ENCODE measurements at regions not wholly inside any gene's neighbourhood (a gene's known extent, or its start where the extent isn't known, plus 50 kb on each side); places are given as distances from the start of the nearest gene placed in this dataset.
A peak's percentile ranks its signal among the peaks of the same experiment; 100 is the strongest.

DNA sequence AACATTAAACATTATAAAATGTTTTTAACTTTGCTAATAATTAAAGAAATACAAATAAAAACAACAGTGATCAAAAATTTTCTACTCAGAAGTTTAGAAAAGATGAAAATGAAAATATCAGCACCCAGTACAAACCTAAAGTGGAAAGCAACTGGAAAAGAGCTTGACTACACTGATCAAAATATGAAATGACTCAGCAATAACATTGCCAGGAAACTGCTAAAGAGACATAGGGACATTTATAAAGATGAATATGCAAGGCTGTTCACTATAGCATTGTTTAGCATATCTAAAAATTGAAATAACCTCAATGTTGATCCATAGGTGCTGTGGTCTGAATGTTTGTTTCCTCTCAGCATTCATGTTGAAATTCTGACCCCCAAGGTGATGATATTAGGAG is 88.5 kb upstream of the NOCT start:
- no peak for DNase-seq (ENCODE audit: low read depth in 4 of 4, low spot score in 3 of 4)

DNA sequence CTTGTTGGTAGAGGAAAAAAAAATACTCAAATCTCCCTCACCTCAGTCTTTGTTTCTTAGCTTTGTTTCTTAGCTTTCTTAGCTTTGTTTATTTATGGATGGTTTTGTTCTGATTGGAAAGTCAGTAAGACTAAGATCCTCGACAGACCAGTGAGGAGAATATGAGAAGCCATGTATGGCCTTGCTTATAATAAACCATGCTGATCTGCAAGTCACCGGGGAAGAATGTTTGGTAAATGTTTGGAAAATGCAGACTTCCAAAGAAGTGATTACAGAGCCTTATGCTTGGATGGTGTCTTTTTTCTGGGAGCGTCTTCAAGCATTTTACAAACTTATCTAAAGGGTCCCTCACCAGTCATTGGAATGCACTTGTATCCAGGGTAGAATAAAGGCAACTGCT is 90.1 kb upstream of the NOCT start:
- no peak for DNase-seq (ENCODE audit: low read depth in 4 of 4, low spot score in 3 of 4)

DNA sequence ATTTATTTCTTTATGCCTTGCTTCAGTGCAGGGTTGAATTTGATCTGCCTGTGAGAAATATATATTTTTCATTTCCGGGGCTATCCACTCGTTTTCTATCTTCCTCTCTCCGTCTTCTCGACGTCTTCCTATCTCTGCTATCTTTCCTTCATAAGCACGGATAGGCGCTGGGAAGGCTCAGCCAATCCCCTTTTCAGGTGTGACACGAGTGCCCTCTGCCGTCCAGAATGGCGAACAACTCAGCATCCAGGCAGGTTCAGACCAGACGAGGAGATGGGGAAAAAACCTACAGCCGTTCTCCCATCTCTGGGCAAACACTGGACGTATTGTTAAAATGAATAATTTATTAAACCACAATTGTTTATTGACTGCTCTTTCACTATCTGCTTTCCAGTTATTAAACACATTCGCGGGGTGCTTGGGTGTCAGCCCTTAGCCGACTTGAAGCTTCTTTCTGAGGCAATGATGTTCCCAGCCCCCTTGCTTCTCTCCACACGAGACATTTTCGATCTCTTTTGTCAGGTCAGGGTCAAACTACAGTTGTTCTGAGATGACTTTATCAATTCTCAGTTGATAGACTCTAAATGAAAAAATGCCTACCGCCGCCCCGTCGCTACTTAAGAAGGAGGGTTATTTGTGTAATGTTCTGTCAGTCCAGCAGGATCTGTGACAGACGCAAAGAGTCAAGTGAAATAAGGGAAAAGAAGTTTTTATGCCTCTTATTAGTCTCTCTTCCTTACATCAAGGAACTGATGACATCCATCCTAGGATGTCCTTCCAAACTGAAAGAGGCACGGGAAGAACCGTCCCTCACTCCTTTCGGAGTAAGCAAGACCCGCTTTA is 96.3 kb upstream of the NOCT start:
- DNase-seq (ENCODE audit: low read depth in 4 of 4, low spot score in 3 of 4): peak in 2 of 4 donors; percentile 44 to 55

DNA sequence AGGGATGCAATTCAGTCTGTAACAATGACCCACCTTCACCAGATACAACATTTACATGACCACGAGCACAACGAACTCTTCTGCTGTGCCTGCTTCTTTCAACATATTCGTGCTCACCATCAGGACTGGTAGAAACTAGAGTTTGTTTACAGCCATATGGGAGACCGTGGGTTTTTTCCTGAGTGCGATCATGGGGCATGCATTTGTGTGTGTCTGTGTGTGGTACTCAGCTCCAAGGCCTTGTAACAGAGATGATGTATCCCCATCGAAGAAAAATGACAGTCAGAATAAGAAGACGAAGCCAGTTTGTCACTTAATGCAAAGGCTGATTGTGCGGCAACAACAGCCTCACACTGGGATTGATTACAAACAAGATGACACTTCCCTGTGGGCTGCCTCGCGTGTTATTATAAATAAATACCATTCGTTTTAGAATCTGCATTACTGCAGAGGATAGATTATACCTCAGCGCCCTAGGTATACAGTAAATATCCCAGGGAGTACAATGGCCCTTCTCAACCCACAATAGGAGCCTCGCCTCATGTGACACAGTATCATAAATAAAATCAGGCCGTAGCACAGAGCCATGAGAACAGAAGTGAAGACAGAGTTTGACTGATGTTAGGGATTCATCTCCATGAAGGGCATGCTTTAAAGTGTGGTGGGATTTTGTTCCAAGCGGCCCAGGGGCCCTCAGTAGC is 97.3 kb upstream of the NOCT start:
- no peak for DNase-seq (ENCODE audit: low read depth in 4 of 4, low spot score in 3 of 4)

DNA sequence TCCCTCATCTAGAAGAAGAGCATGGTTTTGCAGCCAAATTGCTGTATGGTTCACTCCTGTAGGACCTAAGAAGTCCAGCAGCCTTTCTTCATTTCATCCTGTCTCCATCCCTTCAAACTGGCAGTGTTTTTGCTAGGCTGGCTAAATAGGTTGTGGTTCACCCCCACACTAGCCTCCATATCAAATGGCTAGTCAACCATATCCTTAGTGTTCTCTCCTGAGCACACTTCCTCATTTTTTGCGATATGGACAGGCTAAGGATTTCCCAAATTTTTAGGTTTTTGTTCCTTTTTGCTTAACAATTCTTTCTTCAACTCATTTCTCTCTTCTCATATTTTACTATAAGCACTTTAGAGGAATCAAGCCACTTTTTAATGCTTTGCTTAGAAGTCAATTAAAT is 98.8 kb upstream of the NOCT start:
- DNase-seq (ENCODE audit: low read depth in 4 of 4, low spot score in 3 of 4): no peak

DNA sequence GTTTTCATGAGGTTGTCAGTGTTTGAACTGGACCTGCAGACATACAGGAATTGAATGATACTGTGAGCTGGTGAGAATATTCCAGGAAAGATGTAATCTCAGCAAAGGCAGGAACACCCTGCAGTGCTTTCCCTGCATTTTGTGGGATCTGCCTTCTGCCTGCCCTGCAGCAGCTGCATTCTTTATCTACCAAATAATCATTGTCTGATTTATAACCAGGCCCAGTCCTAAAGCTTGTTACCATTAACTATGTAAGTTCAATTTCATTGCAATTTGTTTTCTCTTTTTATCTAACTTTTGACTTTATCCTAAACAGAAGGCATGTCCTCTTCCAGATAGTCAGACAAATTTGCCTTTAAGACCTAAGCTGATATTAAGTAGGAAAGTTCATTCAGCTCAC is 99.8 kb upstream of the NOCT start:
- no peak for DNase-seq (ENCODE audit: low read depth in 4 of 4, low spot score in 3 of 4)

DNA sequence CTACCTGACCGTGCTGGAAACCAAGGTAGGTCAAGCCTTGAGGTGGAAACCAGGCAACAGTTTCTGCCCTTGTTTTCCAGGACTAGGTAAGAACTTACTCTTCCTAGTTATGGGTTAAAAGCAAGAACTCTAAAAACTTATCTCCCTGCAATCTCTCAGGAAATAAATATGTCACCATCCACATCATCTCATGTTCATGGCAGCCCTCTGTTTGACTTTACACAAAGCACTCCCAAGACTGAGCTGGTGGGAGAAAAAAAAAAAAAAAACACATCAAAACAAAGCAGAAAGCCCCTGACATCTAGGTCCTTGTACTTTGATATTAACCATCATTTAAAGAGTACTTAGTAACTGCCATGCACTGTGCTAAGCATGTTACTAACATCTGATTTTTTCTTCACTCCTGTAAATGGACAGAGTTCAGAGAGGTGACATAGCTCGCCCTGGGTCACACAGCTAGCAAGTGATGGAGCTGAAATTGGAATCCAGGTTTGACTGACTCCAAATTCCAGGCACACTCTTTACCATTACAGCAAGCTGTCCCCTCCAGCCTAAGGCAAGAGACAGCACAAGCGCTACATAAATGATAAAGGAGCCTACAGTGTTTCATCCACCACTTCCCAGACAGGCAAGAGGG is 102.8 kb upstream of the NOCT start:
- DNase-seq (ENCODE audit: low read depth in 4 of 4, low spot score in 3 of 4): no peak

DNA sequence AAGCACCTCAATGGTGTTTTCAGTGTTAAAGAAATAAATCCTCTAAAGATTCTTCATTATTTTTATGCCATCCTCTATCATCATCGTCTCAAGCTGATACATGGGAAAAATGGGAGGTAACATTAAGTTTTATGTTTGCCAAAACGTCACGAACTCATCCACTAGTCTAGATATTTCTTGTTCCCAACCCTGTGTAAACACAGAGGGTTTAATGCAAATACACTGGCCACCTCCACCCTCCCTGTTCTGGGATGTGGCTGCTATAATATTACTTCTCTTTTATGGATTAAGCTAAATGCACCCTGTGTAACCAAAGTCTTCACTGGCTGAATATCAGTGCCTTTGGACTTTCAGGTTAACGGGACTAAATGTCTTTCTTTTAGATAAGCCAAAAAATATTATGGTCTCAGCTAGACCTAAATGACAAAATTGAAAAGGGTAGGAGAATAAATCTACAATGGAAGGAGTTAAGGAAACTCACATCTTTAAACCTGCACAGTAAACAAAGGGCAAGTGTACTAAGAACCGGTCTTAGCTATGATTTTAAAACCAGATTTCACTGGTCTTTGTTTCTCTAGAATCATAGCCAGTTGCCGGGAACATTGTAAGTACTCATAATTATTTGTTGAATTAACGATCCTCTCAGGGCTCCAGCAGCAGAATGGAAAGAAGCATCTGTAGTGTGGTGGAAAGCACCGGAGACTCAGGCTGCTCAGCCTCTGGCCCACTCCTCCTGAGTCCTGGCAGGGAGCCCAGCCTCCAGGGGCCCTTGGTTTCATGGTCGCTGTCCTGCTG is 103.5 kb upstream of the NOCT start:
- DNase-seq (ENCODE audit: low read depth in 4 of 4, low spot score in 3 of 4): no peak

DNA sequence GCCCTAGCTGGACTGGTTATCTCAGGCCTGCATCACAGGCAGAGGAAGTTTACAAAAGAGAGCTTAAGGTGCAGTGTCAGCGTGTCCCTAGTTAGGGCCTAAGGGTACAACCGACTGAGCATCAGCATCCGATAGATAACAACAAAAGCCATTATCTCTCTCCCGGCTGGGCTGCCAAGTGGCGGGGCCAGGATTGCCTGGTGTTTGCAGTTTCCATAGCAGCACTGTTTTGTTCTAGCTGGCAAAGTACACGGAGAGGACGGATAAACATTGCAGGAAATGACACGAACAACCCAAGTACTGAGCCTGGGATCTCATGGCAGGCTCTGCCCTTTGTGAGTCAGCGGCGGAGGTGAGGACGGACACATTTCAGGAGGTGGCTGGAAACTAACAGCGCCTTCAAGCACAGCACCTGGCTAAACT is 104.7 kb upstream of the NOCT start:
- peak in 2 of 4 donors; percentile 36 to 39 for DNase-seq (ENCODE audit: low read depth in 4 of 4, low spot score in 3 of 4)

DNA sequence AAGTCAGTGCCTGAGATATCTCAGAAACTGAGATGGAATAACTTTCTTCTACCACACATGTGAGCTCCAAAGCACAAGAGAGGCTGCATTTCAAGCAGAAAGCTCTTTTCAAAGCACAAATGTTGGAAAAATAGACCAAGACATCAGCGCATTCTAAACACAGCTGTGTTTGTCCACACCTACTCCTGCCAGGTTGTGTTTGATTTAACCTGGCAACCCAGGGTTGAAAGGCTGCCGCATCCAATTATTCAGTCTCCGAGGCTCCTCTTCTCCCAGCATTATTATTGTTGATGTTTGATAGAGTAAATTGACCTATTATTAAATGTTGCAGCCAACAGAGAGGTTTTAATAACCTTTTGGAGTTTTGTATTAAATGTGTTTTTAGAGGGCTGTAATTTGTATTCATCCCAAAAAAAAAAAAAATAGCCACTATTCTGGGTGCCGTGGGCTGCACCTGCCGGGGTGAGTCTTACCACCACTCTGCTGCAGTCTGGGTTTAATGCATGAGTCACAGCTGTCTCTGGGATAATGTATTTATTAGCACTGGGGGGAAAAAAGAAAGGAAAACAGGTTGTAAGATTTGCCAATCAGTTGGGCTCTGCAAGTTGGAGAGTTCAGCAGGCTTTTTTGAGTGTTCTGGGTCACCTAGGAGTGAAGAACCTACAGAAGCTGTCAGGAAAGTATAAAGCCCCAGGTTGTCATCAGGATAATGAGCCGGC is 105.2 kb upstream of the NOCT start:
- no peak for DNase-seq (ENCODE audit: low read depth in 4 of 4, low spot score in 3 of 4)

DNA sequence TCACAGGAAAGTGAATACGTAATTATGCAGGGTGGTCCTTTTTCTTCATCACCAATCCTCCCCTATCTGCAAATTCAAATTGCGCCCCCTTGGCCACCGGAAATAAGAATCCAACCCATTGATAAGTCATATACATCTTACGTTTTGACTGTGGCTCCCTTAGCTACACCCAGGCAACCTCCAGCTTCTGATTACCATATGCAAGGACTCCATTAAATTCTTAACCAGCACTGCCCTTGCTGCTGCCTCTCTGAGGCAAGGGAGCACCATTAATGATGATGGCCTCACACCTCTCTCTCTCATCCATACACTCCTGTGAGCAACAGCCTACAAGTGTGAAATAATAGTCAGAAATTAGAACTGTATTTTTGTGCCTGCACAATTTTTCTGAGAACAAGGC is 106.0 kb upstream of the NOCT start:
- no peak for DNase-seq (ENCODE audit: low read depth in 4 of 4, low spot score in 3 of 4)

DNA sequence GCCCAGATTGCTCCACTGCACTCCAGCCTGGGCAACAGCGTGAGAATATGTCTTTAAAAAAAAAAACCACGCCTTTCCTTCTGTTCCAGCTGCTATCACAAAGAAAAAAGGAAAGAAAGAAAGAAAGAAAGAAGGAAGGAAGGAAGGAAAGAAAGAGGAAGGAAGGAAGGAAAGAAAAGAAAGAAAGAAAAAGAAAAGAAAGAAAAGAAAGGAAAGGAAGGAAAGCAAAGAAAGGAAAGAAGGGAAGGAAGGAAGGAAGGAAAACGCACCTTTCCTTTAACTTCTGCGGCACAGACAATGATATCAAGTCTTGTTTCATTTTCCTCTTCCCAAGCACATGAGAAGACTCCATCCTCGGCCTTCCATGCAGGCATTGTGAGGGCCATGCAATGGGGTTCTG is 107.4 kb upstream of the NOCT start:
- no peak for DNase-seq (ENCODE audit: low read depth in 4 of 4, low spot score in 3 of 4)

DNA sequence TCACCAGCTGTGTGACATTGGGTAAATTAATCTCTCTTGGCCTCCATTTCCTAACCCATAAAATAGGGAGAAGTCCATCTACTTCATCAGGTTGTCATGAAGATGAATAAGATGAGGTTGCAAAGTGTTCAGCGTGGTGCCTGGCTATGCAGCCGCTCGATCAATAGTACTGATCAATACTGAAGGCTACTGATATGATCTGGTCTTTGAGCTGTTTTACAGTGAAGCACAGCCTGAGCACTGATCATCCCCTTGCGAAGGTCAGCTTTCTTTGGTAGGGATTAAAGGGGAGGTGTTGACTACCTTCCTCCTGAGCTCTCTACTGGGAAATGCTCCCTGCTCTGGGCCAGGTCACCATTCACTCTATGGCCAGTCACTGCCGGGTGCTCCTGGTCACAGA is 108.4 kb upstream of the NOCT start:
- DNase-seq (ENCODE audit: low read depth in 4 of 4, low spot score in 3 of 4): no peak

DNA sequence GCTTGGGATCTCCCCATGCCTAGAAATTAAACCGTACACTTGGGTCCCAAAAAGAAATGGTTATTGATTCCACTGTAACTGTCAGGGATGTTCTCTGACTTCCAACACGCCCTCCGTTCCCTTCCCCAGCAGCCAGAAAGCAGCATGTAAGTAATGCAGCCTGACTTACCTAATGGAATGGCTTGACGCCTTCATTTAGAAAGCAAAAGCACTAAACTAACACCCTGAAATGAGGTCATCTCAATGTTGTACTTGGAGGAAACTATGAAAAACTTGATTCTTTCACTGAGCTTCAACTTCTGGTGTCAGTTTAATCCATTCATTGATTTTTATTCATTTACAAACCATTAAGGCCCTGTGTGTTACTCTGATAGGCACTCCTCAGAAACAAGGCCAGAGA is 110.8 kb upstream of the NOCT start:
- DNase-seq (ENCODE audit: low read depth in 4 of 4, low spot score in 3 of 4): no peak

DNA sequence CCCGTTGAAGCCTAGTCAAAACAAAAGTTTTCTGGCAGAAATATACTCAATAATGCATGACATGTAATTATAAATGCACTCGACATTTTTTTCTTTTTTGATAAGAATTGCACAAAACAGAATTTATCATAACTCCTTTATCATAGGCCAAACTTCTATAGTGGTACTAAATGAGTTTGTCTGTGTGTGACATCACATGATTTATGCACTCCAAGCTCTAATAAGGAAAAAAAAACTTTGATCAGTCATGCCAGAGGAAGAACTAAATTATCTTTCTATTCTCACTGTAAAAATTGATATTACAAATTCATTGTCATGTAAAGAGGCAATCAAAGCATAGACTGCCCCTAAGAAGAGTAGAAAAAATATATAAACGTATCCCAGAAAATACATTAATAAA is 112.4 kb upstream of the NOCT start:
- DNase-seq (ENCODE audit: low read depth in 4 of 4, low spot score in 3 of 4): no peak

DNA sequence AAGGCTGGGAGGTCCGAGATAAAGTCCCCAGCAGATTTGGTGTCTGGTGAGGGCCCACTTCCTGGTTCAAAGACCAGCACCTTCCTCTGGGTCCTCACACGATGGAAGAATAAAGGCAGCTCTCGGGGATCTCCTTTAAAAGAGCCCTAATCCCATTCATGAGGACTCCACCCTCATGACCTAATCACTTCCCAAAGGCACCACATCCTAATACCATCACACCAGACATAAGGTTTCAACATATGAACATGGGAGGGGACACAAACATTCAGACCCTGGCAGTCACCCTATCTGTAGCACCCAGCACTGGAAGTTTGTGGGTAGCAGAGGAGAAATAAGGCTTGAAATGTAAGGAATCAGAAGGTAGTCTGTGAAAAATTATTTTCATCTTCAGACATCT is 112.9 kb upstream of the NOCT start:
- DNase-seq (ENCODE audit: low read depth in 4 of 4, low spot score in 3 of 4): no peak

DNA sequence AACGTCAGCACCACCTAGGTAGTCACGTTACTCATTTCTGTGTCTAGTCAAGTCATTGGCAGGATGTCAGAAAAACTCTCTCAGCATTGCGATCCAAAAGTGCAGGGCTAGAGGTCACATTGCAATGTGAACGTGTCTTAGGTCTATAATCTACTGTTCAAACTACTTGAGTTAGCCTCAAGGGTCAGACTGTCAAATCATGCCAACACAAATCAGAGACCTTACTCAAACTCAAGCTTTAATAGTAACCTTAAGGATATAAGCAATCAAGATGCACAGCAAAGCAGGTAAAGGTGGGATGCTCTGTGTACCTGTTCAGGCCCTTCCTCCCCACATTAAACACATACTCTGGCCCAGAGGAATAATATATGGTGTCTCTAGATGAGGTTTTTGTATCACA is 114.4 kb upstream of the NOCT start:
- no peak for DNase-seq (ENCODE audit: low read depth in 4 of 4, low spot score in 3 of 4)

DNA sequence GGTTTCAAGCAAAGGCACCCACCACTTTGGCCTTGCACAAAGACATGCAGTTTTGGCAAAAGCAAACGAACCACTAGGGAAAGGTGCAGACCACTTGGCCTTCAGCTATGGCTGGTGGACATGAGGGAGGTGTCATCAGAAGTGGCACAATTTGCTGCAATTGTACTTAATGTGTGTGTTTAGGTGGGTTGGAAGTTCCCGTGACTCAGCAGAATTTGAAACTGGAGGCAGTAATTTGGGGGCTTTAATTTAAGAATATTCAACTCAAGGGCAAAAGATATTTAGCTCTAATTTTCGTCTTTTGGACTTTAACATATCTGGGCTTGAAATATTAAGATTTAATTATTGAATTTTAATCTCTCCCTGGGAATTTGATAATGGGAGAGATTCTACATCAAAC is 115.6 kb upstream of the NOCT start:
- DNase-seq (ENCODE audit: low read depth in 4 of 4, low spot score in 3 of 4): no peak

DNA sequence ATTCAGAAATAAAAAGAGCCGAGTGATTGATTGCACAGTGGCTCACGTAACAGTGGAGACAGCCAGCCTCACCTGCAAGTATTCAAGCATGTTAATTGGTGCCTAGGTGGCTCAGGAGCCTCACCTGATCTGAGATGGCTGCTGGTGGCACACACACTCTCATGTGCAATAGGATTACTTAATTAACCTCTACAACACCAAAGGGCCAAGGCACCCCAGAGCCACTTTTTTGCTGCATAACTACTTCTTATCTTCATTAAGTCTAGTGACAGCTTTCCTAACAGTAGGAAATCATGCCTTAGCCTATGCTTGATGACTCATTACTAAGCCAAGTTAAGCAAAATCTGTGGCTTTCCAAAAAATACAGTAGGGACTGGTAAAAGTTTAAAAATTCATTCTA is 117.3 kb upstream of the NOCT start:
- no peak for DNase-seq (ENCODE audit: low read depth in 4 of 4, low spot score in 3 of 4)

DNA sequence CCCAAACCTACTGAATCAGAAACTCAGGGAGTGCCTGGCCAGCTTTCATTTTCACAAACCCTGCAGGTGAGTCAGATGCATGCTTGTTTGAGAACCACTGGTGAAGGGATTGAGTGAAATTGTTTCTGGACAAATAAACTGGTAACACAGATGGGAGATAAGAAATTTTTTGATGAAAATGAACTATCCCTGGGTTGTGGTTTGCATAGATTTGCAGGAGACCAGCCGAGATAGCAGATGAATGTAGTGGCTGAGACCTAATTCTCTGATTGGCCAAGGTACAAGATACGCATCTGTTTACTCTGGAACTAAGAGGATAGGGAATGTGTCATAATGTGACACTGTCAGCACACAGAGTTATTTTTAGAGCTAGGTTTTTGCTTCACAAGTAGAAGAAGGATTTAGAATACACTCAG is 117.8 kb upstream of the NOCT start:
- DNase-seq (ENCODE audit: low read depth in 4 of 4, low spot score in 3 of 4): no peak
